ENCODE measurements at regions not wholly inside any gene's neighbourhood (a gene's known extent, or its start where the extent isn't known, plus 50 kb on each side); places are given as distances from the start of the nearest gene placed in this dataset.

DNA sequence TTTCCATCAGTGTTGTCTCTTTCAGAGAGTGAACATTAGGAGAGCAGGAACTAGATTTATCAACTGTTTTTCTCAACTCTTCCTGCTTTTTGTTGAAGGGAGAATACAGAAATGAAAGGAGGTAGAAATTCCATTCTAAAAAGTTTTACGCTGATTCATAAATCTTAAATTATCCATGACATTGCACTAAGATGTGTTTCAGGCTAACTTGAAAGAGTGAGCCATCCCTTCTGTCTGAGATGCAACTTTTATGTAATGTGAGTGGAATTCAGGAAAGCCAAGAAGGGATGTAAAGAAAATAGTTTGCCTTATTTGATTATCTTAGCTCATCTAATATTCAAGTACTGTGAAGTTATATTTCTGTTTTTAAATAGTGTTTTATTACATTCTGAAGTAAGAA lies 349.5 kb upstream of the RGS6 start:
- DNase-seq, result no peak

DNA sequence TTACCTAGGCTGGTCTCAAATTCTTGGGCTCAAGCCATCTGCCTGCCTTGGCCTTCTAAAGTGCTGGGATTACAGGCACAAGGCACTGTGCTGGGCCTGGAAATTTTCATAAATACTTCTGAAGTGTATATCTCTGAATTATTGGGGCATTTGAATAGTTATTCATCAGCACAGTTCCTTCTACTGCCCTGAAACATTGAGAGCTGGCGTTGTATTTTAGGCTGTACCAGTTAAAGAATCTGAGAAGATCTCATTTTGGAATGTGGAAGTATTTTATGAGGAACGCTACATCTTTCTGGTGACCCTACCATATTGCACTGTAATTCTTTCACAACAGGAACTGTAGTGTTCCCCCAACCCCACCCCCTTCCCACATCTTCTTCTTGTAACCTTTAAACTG lies 349.0 kb upstream of the RGS6 start:
- DNase-seq, result no peak

DNA sequence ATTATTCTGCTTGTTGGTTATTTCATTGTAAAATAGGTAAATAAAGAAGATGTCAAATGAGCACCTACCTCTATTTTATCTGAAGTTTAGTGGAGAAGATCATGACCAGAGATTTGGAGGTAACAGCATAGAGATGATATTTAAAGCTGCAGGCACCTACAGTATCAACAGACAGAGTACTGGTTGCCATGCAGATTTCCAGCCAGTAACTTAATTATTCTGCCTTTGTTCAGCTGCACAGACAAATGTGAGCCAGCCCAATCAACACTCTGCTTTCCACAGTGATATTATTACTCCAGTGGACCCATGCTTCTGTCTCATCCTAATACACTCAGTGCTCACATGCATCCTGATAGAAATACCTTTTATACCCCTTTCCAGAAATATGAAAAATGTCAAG lies 348.5 kb upstream of the RGS6 start:
- DNase-seq, result no peak

DNA sequence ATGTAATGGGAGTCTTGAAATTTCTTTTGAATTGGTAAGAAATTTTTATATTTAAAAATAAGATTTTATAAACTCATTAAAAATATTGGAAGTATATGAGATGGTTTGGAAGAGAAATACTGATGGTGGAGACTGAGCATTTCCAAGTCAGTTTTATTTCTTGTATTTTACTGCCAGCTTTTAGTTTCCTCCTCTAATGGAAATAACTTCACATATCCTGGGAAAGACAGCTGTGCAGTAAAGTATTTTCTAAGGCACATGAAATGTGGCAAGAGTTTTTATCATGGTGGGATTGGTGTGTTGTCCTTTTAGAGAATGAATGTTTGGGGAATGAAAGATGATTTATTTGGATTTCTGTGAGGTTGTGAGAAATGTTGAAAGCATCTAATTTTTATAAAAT lies 346.9 kb upstream of the RGS6 start:
- no peak for DNase-seq

DNA sequence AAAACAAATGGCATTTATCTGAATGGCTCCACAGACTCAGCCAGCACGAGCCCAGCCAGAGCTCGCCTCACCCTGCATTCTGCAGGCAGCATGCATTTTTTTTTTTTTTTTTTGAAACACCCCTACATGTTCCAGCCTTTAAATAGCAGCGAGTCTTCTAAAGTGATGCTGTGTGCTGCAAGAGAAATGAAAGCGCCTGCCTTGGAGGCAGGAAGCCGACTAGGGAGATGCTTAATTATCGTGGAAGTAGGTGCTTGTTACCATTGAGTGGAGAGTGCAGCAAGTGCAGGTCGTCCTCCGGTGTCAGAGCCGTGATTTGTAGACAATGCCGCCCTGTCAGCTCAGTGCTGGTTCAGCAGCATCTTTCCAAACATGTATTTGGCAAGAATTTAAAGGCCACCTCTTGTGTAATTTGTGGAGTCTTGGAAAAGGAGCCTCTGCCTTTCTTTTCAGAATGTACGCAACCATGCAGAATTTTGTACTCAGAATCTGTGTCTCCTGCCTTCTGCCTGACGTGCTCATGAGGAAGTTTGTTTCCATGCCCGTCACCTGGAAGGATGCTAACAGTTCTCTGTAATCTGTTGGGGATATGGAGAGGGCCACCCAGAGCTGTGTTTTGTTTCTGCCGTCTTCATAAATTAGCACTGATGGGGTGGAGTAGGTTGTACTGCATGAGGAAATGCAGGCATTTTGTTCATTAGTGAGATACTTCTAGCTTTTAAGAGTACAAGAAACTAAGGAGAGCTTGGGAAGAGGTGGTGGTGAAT lies 345.9 kb upstream of the RGS6 start:
- DNase-seq, result peak; percentile 13

- DNase-seq, result no peak
These were observed 344.2 kb upstream of the RGS6 start for GRCh38 chr14:71588028-71588427.

DNA sequence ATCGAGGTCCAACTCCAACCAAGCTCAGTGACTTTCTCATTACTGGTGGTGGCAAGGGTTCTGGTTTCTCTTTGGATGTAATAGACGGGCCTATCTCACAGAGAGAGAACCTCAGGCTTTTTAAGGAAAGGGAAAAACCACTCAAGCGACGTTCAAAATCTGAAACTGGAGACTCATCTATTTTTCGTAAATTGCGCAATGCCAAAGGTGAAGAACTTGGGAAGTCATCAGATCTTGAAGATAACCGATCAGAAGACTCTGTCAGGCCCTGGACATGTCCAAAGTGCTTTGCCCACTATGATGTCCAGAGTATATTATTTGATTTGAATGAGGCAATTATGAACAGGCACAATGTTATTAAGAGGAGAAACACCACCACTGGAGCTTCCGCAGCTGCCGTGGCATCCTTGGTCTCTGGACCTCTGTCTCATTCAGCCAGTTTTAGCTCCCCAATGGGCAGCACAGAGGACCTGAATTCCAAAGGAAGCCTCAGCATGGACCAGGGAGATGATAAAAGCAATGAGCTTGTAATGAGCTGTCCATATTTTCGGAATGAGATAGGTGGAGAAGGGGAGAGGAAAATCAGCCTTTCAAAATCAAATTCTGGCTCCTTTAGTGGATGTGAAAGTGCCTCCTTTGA lies 343.5 kb upstream of the RGS6 start:
- no peak for DNase-seq

- DNase-seq, result no peak
These were observed 342.6 kb upstream of the RGS6 start for GRCh38 chr14:71589609-71590008.

DNA sequence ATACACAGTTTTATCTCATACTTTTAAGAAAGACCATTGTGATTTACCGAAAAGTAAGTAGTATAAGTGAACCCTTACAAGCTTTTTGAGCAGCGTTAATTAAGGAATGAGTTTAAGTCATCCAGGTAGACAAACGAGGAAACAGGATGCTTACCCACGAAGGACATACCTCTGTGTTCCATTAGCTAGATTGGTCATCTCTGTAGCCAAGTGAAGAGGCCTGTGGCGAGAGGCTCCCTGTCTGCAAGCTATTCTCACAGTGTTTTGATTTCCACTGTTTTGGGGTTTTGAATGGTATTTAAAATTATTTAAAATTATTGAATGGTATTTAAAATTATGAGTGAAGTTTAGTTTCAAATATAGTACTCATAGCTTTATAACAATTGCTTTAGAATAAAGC lies 342.1 kb upstream of the RGS6 start:
- no peak for DNase-seq

GRCh38 chr14:71591231-71591630 lies 341.0 kb upstream of the RGS6 start:
- no peak for DNase-seq

GRCh38 chr14:71591929-71592328 lies 340.3 kb upstream of the RGS6 start:
- no peak for DNase-seq

GRCh38 chr14:71592361-71592760 lies 339.9 kb upstream of the RGS6 start:
- DNase-seq, result no peak

GRCh38 chr14:71593966-71594365 lies 338.3 kb upstream of the RGS6 start:
- no peak for DNase-seq

DNA sequence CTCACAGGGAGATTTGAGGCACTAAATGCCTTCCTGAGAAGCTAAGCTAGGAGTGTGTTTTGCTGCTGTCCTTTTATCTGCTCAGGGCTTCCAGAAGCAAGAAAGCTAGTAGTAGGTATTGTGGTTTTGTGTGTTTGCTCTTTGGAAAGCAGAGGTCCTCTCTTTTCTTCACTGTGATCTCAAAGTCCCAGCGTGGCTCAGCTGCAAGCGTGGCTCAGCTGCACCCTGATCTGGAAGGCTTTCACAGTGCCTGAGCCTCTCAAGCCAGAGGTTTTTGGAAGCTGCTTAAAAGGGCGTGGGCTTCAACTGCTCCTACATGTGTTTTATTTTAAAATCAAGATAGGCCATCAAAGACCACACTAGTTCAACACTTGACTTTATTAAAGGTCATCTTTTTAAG lies 337.4 kb upstream of the RGS6 start:
- no peak for DNase-seq

DNA sequence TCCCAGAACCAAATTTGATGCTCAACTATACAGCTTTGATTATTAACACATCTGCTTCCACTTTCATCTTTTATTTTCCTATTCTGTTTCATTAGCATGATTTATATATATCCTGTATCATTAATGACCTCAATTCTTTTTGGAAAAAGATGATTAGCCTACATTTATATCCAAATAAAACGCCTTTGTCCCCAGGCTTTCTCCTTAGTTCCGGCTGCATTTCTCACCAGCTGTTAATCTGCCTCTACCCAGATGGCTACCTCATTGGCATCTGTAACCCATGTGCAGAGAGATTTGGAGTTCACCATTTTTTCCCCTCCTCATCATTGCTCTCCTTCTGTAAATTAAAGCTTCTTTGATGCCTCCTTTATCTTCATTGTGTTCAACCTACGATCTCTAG lies 336.8 kb upstream of the RGS6 start:
- DNase-seq, result no peak

DNA sequence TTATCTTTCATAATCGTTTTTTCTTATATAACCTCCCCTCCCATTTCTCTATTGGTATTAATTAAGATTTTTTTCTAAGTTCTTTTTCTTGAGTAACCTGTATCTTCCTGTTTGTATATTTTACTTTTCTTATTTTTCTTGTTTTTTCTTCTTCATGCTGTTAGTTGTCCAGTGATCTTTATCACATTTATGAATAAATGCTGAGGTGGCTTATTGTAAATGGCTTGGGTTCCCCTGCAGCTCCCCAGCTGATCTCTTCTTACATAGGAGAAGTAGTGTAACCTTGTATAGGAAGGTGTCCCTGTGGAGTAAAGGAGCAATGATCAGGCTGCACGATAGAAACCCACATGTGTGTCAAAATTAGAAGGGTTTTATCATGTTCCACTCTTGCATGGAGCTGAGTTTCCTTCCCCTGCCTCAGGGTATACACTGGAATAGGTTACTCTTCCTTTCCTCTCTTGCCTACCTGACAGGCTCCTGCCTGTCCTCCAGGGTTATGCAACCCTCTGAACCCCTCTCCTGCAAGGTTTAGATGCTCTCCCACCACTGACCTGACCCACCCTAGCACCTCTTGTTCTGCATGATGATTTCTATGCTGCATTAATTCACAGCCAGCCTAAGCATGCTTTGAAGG lies 334.8 kb upstream of the RGS6 start:
- no peak for DNase-seq

- no peak for DNase-seq
These were observed 334.1 kb upstream of the RGS6 start for GRCh38 chr14:71597955-71598660.

GRCh38 chr14:71600309-71600708 lies 331.9 kb upstream of the RGS6 start:
- DNase-seq, result no peak

DNA sequence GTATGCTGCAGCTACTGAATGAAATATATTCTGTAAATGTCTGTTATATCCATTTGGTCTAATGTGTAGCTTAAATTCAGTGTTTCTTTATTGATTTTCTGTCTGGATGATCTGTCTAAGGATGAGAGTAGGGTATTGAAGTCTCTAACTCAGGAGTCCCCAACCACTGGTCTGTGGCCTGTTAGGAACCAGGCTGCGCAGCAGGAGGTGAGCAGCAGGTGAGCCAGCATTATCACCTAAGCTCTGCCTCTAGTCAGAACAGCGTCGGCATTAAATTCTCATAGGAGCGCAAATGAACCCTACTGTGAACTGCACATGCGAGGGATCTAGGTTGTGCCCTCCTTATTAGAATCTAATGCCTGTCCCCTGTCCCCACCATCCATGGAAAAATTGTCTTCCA lies 329.7 kb upstream of the RGS6 start:
- no peak for DNase-seq

GRCh38 chr14:71604231-71604630 lies 328.0 kb upstream of the RGS6 start:
- no peak for DNase-seq

- DNase-seq, result no peak
These were observed 326.2 kb upstream of the RGS6 start for GRCh38 chr14:71606064-71606463.

GRCh38 chr14:71606575-71606974 lies 325.7 kb upstream of the RGS6 start:
- DNase-seq, result no peak

- no peak for DNase-seq
These were observed 325.2 kb upstream of the RGS6 start for GRCh38 chr14:71607056-71607455.
